ENCODE measurements at regions not wholly inside any gene's neighbourhood (a gene's known extent, or its start where the extent isn't known, plus 50 kb on each side); places are given as distances from the start of the nearest gene placed in this dataset.

DNA sequence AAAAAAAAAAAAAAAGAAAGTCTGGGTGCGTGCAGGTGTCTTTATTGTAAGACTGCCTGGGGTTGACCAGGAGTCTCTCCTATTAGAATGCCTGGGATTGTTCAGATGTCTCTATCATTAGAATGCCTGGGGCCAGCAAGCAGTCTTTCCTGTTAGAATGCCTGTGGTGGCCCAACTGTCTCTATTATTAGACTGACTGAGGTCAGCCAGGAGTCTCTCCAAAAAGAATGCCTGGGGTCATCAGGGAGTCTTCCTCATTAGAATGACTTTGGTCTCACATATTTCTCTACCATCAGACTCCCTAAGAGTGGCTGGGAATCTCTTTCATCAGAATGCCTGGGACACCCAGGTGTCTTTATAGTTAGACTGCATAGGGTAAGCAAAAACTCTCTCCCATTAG lies 1577.5 kb downstream of the UQCRFS1 start:
- peaks cover 19% of the 10 kb centered on the region; the same call in 1 of the 2 replicates for H3K9me3 ChIP-seq (ENCODE audit: insufficient read depth, low read depth, low read length)
- no peak overlapping the region for H3K4me2 ChIP-seq (ENCODE audit: low read depth, low read length, poor library complexity, severe bottlenecking)
- no peak overlapping the region for H3K4me3 ChIP-seq (ENCODE audit: low read length, poor library complexity, severe bottlenecking)
- H2AFZ ChIP-seq (ENCODE audit: low read length) = no peak overlapping the region
- TF ChIP-seq CTCF (conservative IDR thresholded peaks at IDR 0.05; ENCODE audit: low read length) (no peak), EZH2phosphoT487 (IDR thresholded peaks at IDR 0.05; ENCODE audit: borderline replicate concordance) (no peak)
- no peaks in the 10 kb centered on the region for H3K9me2 ChIP-seq (replicated peaks; ENCODE audit: low read depth, low read length)
- no peaks in the 10 kb centered on the region for H3K79me2 ChIP-seq (ENCODE audit: insufficient read depth, low read length)
- H4K20me1 ChIP-seq (ENCODE audit: insufficient read depth, low read length, poor library complexity, severe bottlenecking) = no peaks in the 10 kb centered on the region
- H3K9ac ChIP-seq (ENCODE audit: low read depth, low read length, poor library complexity, severe bottlenecking) = no peak overlapping the region
- no peaks in the 10 kb centered on the region for H3K4me1 ChIP-seq (ENCODE audit: insufficient read depth, low read length, poor library complexity, severe bottlenecking)
- H3K36me3 ChIP-seq (ENCODE audit: insufficient read depth, low read length) = no peaks in the 10 kb centered on the region
- H3F3A ChIP-seq (ENCODE audit: low read depth) = no peaks in the 10 kb centered on the region
- H3K27me3 ChIP-seq (ENCODE audit: insufficient read depth, low read length, poor library complexity, severe bottlenecking) = no peaks in the 10 kb centered on the region

- Histone ChIP-seq H3K79me2 (ENCODE audit: insufficient read depth, low read length) (no peaks in the 10 kb centered on the region), H3K4me2 (ENCODE audit: low read depth, low read length, poor library complexity, severe bottlenecking) (no peak overlapping the region), H2AFZ (ENCODE audit: low read length) (no peak overlapping the region), H3K36me3 (ENCODE audit: insufficient read depth, low read length) (no peaks in the 10 kb centered on the region), H3K4me1 (ENCODE audit: insufficient read depth, low read length, poor library complexity, severe bottlenecking) (no peaks in the 10 kb centered on the region), H3F3A (ENCODE audit: low read depth) (no peaks in the 10 kb centered on the region), H3K27me3 (ENCODE audit: insufficient read depth, low read length, poor library complexity, severe bottlenecking) (no peaks in the 10 kb centered on the region), H3K4me3 (ENCODE audit: low read length, poor library complexity, severe bottlenecking) (no peak overlapping the region), H3K9ac (ENCODE audit: low read depth, low read length, poor library complexity, severe bottlenecking) (no peak overlapping the region), H3K9me3 (ENCODE audit: insufficient read depth, low read depth, low read length) (peaks cover 17% of the 10 kb centered on the region; the same call in 1 of the 2 replicates), H3K9me2 (replicated peaks; ENCODE audit: low read depth, low read length) (no peaks in the 10 kb centered on the region), H4K20me1 (ENCODE audit: insufficient read depth, low read length, poor library complexity, severe bottlenecking) (no peaks in the 10 kb centered on the region)
- no peak for TF ChIP-seq EZH2phosphoT487 (IDR thresholded peaks at IDR 0.05; ENCODE audit: borderline replicate concordance)
- TF ChIP-seq CTCF (conservative IDR thresholded peaks at IDR 0.05; ENCODE audit: low read length) = no peak
Measured at GRCh38 chr19:27618006-27618405, 1594.9 kb downstream of the UQCRFS1 start.

DNA sequence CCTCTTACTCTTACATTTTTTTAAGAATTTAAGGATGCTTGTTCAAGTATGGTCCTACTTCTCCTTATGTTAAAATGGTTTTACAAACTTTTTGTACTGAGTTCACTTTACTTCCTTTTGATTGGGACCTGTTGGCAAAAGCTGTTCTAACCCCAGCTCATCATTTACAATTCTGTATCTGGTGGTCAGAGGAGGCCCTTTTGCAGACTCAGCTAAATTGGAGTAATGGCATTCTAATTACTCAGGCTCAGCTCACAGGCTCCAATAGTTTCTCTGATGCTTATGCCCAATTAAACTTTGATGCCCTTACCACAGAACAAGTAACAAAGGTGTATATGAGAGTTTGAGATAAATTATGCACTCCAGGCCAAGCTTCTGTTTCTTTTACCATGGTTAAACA lies 1632.0 kb downstream of the UQCRFS1 start:
- Histone ChIP-seq H3F3A (ENCODE audit: low read depth) (no peaks in the 10 kb centered on the region), H3K9me2 (replicated peaks; ENCODE audit: low read depth, low read length) (no peaks in the 10 kb centered on the region), H3K4me2 (ENCODE audit: low read depth, low read length, poor library complexity, severe bottlenecking) (no peak overlapping the region), H3K36me3 (ENCODE audit: insufficient read depth, low read length) (no peaks in the 10 kb centered on the region), H3K79me2 (ENCODE audit: insufficient read depth, low read length) (no peaks in the 10 kb centered on the region), H3K9ac (ENCODE audit: low read depth, low read length, poor library complexity, severe bottlenecking) (no peak overlapping the region), H3K27me3 (ENCODE audit: insufficient read depth, low read length, poor library complexity, severe bottlenecking) (no peaks in the 10 kb centered on the region), H4K20me1 (ENCODE audit: insufficient read depth, low read length, poor library complexity, severe bottlenecking) (no peaks in the 10 kb centered on the region), H2AFZ (ENCODE audit: low read length) (no peak overlapping the region), H3K4me3 (ENCODE audit: low read length, poor library complexity, severe bottlenecking) (no peak overlapping the region), H3K4me1 (ENCODE audit: insufficient read depth, low read length, poor library complexity, severe bottlenecking) (no peaks in the 10 kb centered on the region), H3K9me3 (ENCODE audit: insufficient read depth, low read depth, low read length) (peaks cover 8% of the 10 kb centered on the region; the same call in 1 of the 2 replicates)
- TF ChIP-seq EZH2phosphoT487 (IDR thresholded peaks at IDR 0.05; ENCODE audit: borderline replicate concordance) (no peak), CTCF (conservative IDR thresholded peaks at IDR 0.05; ENCODE audit: low read length) (no peak)

Data from Loucy (cell line).